ENCODE measurements at regions not wholly inside any gene's neighbourhood (a gene's known extent, or its start where the extent isn't known, plus 50 kb on each side); places are given as distances from the start of the nearest gene placed in this dataset.

DNA sequence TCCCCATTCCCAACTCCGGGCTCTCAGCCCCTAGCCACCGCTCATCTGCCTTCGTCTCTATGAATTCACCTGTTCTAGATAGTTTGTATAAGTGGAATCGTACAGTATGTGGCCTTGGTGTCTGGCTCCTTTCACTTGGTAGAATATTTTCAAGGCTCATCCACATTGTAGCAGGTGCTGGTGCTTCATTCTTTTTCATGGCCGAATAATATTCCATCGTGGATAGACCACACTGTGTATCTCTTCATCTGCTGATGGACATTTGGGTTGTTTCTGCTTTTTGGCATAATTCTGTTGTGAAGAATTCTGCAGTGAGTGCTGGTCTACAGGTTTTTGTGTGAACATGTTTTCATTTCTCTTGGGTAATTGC, 324.2 kb downstream of the SEC14L1 start:
- H3K4me3 ChIP-seq (ENCODE audit: low read depth, low read length): no peak overlapping the region
- TF ChIP-seq, protein P1, sequence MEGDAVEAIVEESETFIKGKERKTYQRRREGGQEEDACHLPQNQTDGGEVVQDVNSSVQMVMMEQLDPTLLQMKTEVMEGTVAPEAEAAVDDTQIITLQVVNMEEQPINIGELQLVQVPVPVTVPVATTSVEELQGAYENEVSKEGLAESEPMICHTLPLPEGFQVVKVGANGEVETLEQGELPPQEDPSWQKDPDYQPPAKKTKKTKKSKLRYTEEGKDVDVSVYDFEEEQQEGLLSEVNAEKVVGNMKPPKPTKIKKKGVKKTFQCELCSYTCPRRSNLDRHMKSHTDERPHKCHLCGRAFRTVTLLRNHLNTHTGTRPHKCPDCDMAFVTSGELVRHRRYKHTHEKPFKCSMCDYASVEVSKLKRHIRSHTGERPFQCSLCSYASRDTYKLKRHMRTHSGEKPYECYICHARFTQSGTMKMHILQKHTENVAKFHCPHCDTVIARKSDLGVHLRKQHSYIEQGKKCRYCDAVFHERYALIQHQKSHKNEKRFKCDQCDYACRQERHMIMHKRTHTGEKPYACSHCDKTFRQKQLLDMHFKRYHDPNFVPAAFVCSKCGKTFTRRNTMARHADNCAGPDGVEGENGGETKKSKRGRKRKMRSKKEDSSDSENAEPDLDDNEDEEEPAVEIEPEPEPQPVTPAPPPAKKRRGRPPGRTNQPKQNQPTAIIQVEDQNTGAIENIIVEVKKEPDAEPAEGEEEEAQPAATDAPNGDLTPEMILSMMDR (conservative IDR thresholded peaks at IDR 0.05; ENCODE audit: low read depth, low read length): no peak
- no peak for DNase-seq (ENCODE audit: low read depth)

DNA sequence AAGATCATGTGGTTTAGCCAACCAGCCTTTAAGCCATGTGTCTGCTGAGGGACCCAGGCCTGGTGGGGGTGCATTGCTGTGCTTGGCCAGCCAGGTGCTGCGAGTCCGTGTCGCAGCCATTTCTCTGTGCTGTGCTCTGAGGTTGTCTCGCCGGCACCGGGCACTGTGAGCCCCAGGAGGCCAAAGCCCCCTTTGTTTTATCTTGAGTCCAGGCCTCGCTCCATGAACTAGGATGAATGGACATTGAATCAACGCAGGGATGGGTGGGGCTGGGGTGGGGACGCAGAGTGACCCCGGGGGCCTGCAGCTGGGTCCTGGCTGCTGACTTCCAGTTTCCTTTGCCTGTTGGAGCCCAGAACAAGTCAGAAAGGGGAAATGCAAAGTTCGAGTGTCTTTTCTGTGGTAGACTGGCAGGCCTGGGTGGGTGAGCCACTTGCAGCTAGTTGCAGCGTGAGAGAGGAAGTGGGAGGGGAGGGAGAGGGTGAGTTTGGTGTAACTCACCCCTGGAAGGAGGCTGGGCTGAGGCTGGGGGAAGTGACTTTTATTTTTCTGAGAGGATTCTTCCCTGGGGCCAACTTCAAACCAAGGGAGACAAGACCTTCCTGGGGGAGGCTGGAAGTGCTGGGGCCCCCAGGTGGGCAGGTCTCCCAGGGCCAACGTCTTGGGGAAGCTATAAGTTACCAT, 324.7 kb downstream of the SEC14L1 start:
- H3K4me3 ChIP-seq (ENCODE audit: low read depth, low read length): no peak overlapping the region
- TF ChIP-seq, protein P1 (conservative IDR thresholded peaks at IDR 0.05; ENCODE audit: low read depth, low read length): no peak
- peak; percentile 74 for DNase-seq (ENCODE audit: low read depth)

DNA sequence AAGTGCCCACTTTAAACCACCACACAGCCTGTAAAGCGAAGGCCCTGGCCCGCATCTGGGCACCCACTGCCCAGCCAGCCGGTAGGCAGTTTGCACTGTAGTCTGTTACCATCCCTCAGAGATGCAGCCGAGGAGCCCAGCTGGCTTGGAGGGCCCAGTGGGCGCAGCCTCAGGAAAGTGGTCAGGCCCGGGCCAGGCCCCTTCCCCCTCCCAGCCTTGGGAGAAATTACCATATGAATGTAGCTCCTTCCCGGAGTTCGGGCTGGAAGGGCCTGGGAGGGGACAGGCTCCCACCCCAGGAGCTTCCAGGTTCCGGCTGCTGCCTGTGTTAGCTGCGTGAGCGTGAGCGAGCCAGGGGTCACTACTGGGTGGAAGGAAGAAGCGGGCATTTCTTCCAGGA, 325.4 kb downstream of the SEC14L1 start:
- no peak for DNase-seq (ENCODE audit: low read depth)
- H3K4me3 ChIP-seq (ENCODE audit: low read depth, low read length): no peak overlapping the region

DNA sequence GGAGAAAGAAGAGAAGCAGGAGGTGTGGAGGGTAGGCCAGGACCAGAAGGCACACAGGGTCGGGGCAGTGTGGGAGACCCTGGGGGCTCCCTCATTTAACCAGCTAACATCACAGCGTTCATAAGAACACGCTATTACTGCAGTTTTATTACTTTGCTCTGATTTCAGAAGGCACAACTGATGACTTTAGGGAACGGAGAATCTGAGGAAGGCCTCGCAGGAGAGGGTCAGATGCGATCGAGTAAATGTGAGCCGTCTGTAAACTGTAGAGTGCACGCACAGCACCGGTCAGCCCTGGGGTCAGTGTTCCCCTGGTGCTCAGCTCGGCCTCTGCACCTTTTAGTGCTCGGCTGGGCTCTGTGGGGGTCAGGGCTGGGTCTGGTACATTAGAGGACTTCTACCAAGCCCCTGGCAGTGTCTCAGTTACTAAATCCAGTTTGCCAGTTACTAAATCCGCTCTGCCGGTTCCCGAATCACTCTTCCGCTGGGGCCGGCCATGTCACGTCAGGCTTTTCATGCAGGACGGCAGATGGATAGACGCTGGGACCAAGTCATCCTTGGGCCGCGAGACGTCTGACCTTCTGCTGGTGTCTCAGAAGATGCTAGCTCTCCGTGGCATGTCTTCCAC, 325.9 kb downstream of the SEC14L1 start:
- TF ChIP-seq, protein P1 (conservative IDR thresholded peaks at IDR 0.05; ENCODE audit: low read depth, low read length): no peak
- no peak overlapping the region for H3K4me3 ChIP-seq (ENCODE audit: low read depth, low read length)
- DNase-seq (ENCODE audit: low read depth): no peak

More for the DNA sequence above, 325.4 kb downstream of the SEC14L1 start:
- TF ChIP-seq, protein P1 (conservative IDR thresholded peaks at IDR 0.05; ENCODE audit: low read depth, low read length): no peak

DNA sequence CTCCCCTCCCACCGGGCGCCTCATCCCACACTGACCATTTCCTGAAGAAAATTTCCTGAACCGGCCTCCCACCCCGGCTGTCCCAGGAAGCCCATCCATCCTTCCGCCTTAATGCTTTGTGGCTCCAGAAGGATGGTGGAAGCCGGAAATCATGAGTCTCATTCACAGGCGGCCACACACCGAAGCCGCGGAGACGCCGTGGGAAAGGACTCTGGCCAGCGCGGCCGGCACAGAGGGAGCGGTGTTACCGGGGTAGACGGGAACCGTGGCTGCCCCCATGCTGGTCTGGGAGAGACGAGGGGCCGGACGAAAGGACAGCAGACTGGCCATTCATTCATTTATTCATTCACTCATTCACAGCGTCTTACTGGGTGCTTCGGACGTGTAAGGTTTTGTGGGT, 326.8 kb downstream of the SEC14L1 start:
- no peak for DNase-seq (ENCODE audit: low read depth)
- no peak overlapping the region for H3K4me3 ChIP-seq (ENCODE audit: low read depth, low read length)
- TF ChIP-seq, protein P1 (conservative IDR thresholded peaks at IDR 0.05; ENCODE audit: low read depth, low read length): no peak

DNA sequence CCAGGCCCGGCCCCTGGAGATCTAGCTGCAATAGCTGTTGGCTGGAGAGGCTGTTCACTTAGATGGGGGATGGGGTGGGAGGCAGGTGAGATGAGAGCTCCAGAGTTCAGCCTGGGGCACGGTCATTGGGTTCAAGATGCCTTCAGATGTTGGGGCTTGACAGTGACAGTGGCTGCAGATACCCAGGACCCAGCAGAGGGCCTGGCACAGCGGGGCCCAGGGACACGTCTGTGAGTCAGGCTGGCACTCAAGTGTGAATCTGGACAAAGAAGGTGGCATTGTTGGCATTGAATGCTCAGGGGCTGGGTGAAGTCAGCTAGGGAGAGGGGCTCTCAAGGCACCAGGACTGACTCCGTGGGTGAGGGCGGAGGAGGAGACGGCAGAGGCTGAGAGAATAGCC, 328.1 kb downstream of the SEC14L1 start:
- TF ChIP-seq, protein P1 (conservative IDR thresholded peaks at IDR 0.05; ENCODE audit: low read depth, low read length): no peak
- DNase-seq (ENCODE audit: low read depth): no peak
- no peak overlapping the region for H3K4me3 ChIP-seq (ENCODE audit: low read depth, low read length)

DNA sequence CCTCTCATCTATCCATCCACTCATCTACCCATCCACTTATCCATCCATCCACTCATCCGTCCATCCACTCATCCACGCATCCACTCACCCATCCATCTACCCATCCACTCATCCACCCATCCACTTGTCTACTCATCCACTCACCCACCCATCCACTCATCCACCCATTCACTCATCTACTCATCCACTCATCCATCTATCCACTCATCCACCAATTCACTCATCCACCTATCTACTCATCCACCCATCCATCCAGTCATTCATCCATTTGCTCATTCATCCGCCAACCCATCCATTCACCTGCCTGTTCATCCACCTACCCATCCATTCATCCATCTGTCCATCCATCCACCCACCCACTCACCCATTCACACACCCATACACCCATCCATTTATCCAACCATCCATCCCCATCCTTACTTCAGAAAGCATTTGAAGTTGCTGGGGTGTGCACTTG, 329.6 kb downstream of the SEC14L1 start:
- TF ChIP-seq, protein P1 (conservative IDR thresholded peaks at IDR 0.05; ENCODE audit: low read depth, low read length): no peak
- no peak overlapping the region for H3K4me3 ChIP-seq (ENCODE audit: low read depth, low read length)
- no peak for DNase-seq (ENCODE audit: low read depth)
